Fibroblast of villous mesenchyme (primary cell): ENCODE measurements at regions not wholly inside any gene's neighbourhood (a gene's known extent, or its start where the extent isn't known, plus 50 kb on each side); places are given as distances from the start of the nearest gene placed in this dataset.
"Not testable (repeated sequence)": the region's sequence is repeated elsewhere in the genome, so short reads cannot be mapped to it uniquely, and the experiment has no call there.

ENCODE experiments used
- DNase-seq: peaks from one replicate; pipeline ENCODE4 v3.0.0-alpha.2; 2010; ENCODE audit warnings: low read depth
- H3K4me3 ChIP-seq: 2 replicates; pipeline ENCODE4 v1.5.1; 2011; ENCODE audit warnings: low read depth, mild to moderate bottlenecking, low read length
- CTCF ChIP-seq: IDR thresholded peaks from 2 replicates; pipeline ENCODE4 v1.5.1; 2012; ENCODE audit warnings: low read depth, mild to moderate bottlenecking, low read length; ENCODE audit not compliant: insufficient read depth

DNA sequence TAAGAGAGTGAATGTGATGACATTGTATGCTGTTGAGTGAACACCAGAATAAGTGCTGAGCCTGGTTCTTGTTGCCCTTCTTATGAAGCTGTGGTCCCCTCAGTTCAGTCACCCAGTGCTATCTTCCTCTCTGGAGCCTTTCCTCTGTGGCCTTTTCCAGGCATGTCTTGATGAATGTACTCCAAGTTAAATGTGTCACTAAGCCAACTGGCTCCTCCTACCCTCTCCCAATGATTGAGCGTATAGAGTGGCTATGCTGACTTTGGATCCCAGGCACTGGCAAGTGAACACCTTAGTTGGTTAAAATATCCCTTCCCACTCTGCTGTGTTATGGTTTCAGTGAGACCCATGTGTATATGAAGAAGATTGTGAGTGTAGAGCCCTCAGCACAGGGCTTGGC, 134.1 kb upstream of the MAMLD1 start:
- no peak for TF ChIP-seq CTCF
- H3K4me3 ChIP-seq = no peak overlapping the region
- no peak for DNase-seq

DNA sequence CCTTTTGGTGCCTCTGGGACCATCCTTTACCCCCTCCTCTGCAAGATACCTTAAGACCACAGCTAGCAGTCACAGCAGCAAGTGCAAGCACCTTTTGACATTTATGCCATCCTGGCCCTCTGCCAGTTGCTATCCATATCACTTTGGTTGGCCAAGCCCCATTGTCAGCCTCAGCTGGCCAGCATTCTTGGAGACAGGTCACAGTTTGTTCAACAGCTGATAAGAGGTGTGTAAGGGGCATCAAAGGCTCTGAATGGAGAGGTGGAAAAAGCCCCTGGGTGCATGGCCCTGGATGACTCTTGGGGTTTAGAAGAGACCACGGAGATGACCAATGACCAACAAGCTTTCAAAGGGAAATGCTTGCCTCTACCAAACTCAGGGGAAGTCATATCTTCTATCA, 133.6 kb upstream of the MAMLD1 start:
- no peak overlapping the region for H3K4me3 ChIP-seq
- no peak for TF ChIP-seq CTCF
- no peak for DNase-seq

GRCh38 chrX:150230952-150231351, 132.2 kb upstream of the MAMLD1 start:
- DNase-seq, H3K4me3 ChIP-seq: not testable (repeated sequence)

- not testable (repeated sequence) for DNase-seq, H3K4me3 ChIP-seq
Measured at GRCh38 chrX:150231368-150231767, 131.7 kb upstream of the MAMLD1 start.

DNA sequence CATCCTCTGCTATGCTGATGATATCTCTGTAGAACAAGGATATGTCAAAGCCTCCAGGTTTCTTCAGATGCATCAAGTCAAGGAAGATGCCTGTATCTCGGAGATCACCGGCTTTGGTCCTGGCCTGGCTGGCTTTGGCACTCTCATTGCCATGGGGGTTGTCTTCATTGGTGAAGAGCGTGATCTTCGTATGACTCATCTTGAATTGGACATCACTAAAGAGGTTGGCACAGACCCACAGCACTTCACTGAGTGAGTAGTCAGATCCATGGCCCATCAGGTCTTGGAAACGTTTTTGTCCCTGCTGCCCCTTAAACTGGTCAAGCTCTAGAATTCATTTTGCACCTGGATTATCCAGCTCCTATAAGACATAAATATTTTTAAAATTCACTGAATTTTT, 130.9 kb upstream of the MAMLD1 start:
- not testable (repeated sequence) for DNase-seq, H3K4me3 ChIP-seq

DNA sequence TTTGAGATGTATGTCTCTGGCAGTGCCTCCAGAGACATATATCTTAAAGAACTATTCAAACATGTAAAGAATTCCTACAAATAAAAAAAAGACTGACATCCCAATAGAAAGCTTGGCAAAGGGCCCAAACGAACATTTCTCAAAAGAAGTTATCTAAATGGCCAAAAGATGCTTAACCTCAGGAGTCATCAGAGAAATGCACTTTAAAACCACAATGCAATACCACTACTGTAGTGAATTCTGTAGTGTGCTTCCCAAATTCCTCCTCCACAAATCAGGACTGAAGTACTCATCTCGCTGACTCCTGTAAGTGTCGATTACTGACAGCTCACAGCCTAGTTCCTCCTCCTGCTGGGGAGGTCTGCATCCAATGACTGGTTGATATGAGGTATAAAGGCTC, 129.0 kb upstream of the MAMLD1 start:
- no peak for DNase-seq
- no peak for TF ChIP-seq CTCF
- H3K4me3 ChIP-seq = no peak overlapping the region

DNA sequence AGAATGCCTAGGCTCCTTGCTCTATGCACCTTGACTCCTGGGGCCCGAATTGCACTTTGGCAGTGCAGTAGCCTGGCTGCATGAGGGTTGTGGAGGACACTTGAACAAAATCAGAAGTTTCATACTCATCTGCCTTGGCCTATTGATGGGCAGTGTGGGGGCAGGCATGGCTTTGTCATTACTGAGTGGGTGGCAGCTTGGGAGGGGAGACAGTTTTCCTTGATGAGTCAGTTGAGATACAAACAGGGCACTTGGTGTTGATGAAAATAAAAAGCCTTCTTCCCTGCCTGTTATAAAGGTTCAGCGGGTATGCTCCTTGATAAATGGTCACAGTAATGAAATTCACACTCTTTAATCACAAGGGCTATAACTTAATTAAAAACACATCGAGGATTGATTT, 126.8 kb upstream of the MAMLD1 start:
- TF ChIP-seq CTCF = no peak
- DNase-seq = no peak
- H3K4me3 ChIP-seq = no peak overlapping the region

DNA sequence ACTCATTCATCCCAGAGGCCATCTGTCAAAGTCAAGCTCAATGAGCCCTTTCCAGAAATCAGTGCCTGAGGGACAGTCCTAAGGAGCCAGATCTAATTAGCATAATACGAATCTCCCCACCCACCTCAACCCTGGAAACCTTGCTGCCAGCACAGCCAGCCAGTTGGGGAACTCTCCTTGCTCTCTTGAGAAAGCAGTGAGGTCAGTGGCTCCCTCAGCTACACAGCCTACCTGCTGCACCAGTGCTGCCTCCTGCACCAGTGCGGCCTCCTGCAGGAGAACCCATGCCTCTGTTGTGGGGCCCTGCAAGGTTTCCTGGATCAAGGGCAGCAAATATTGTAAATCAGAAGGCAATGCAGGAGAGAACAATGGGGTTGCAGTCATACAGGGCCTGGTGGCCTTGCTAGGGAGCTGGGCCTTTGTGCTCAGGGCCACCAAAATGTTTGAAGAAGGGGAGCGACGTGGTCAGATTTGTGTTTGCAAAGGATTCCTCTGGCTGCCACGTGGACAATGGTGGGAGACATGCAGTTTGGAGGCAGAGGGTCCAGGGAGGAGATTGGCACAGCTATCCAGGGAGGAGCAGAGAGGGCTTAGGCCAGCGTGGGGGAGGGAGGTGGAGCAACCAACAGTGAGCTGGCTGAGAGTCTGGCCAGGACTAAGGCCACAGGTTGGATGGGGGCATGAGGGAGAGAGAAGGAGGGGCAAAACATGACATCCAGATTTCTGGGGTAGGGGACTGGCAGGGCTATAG, 124.3 kb upstream of the MAMLD1 start:
- no peak for TF ChIP-seq CTCF
- DNase-seq = no peak
- no peak overlapping the region for H3K4me3 ChIP-seq
